HepG2 (cell line): ENCODE measurements at regions not wholly inside any gene's neighbourhood (a gene's known extent, or its start where the extent isn't known, plus 50 kb on each side); places are given as distances from the start of the nearest gene placed in this dataset.

ENCODE experiments used
- ATAC-seq: fragments of 200-7000 bp; cut with Tn5 transposase; 3 replicates; pipeline ENCODE4 v1.9.1; 2020; ENCODE audit warnings: mild to moderate bottlenecking, moderate library complexity
- BruUV-seq: library from RNA; stranded (reverse); fragments of 400-500 nt; replicated peaks from 2 replicates; lab custom pipeline; 2021; lab: Mats Ljungman, UMichigan
- CTCF ChIA-PET: fragments of 300-600 bp; formaldehyde crosslinking; extraction: SDS; loops from one replicate; lab custom pipeline; 2021; ENCODE audit warnings: low total read pairs, inconsistent platforms, low intra/inter-chr PET ratio; lab: Yijun Ruan, JAX
- POLR2A ChIA-PET: fragments of 350-600 bp; sonication (Branson Sonifier 250); formaldehyde crosslinking; loops from one replicate; lab custom pipeline; 2020; ENCODE audit warnings: antibody characterized with exemption, inconsistent platforms; lab: Yijun Ruan, JAX
- DNase-seq: peaks from one replicate; pipeline ENCODE4 v3.0.0-alpha.2; 2015; ENCODE audit warnings: low spot score
- FAIRE-seq: peaks from 3 replicates; lab custom pipeline; 2011; peaks lifted over from hg19 to GRCh38; lab: Jason Lieb, UNC
- H2AFZ ChIP-seq: one replicate; pipeline ENCODE4 v1.6.1; 2011; ENCODE audit warnings: low read length, inconsistent platforms
- H3K27ac ChIP-seq: fragments of 300-600 bp; 3 replicates; pipeline ENCODE4 v1.8.0; 2011; ENCODE audit warnings: mixed run types, mild to moderate bottlenecking, mixed read lengths, low read length, inconsistent platforms; ENCODE audit not compliant: insufficient read depth; ENCODE audit errors: extremely low read length
- H3K27me3 ChIP-seq, 2 experiments: fragments of 200-600 bp in 1 of 2; 2 replicates in 1 of 2; 3 replicates in 1 of 2; pipeline versions ENCODE4 v1.6.0 to v1.8.0; 2011; ENCODE audit warnings: low read length in 2 of 2, mild to moderate bottlenecking in 2 of 2, moderate library complexity in 2 of 2, inconsistent platforms in 1 of 2; ENCODE audit not compliant: insufficient read depth in 2 of 2, control insufficient read depth in 1 of 2
- H3K36me3 ChIP-seq, 2 experiments: fragments of 200-600 bp in 1 of 2; replicated peaks in 1 of 2; 2 replicates in 1 of 2; 3 replicates in 1 of 2; pipeline versions ENCODE4 v1.5.1 to v1.8.0; 2011; ENCODE audit warnings: low read length in 2 of 2, inconsistent platforms in 1 of 2; ENCODE audit not compliant: insufficient read depth in 2 of 2, control insufficient read depth in 1 of 2
- H3K4me1 ChIP-seq: 2 replicates; pipeline ENCODE4 v1.5.1; 2012; ENCODE audit warnings: low read length, inconsistent platforms; ENCODE audit not compliant: insufficient read depth
- H3K4me2 ChIP-seq: 2 replicates; pipeline ENCODE4 v1.6.0; 2011; ENCODE audit warnings: low read depth, low read length, inconsistent platforms
- H3K4me3 ChIP-seq, 3 experiments: fragments of 200-600 bp in 1 of 3; sonication (generic), shearing (Covaris generic) in 1 of 3; replicated peaks in 1 of 3; 2 replicates each; pipeline ENCODE4 v1.5.1; 2011 to 2016; ENCODE audit warnings: low read length in 3 of 3, inconsistent platforms in 2 of 3, low read depth in 2 of 3, mild to moderate bottlenecking in 2 of 3, control low read depth in 1 of 3, mixed read lengths in 1 of 3; ENCODE audit not compliant: insufficient read depth in 1 of 3
- H3K79me2 ChIP-seq: one replicate; pipeline ENCODE4 v1.6.1; 2011; ENCODE audit warnings: low read length, inconsistent platforms; ENCODE audit not compliant: insufficient read depth
- H3K9ac ChIP-seq: 2 replicates; pipeline ENCODE4 v1.6.0; 2011; ENCODE audit warnings: mild to moderate bottlenecking, low read depth, low read length, inconsistent platforms; ENCODE audit not compliant: insufficient read depth
- H3K9me3 ChIP-seq: 2 replicates; pipeline ENCODE4 v1.5.1; 2012; ENCODE audit warnings: mild to moderate bottlenecking, low read length
- H4K20me1 ChIP-seq: 2 replicates; pipeline ENCODE4 v1.6.0; 2011; ENCODE audit warnings: inconsistent platforms, mild to moderate bottlenecking, low read length, moderate library complexity; ENCODE audit not compliant: insufficient read depth
- ARNT2 ChIP-seq: sonication (generic); formaldehyde crosslinking; IDR thresholded peaks from 2 replicates; pipeline ENCODE4 v1.8.0; 2022; ENCODE audit warnings: mild to moderate bottlenecking, low read depth, missing genetic modification reagents, moderate library complexity
- ISL2 ChIP-seq: sonication (generic); formaldehyde crosslinking; IDR thresholded peaks from 2 replicates; pipeline ENCODE4 v1.5.0; 2020; ENCODE audit warnings: missing genetic modification reagents
- KAT7 ChIP-seq: IDR thresholded peaks from 2 replicates; pipeline ENCODE4 v1.6.1; 2018; ENCODE audit warnings: borderline replicate concordance, missing compliant biosample characterization
- KDM5B ChIP-seq: sonication (generic); formaldehyde crosslinking; IDR thresholded peaks from 2 replicates; pipeline ENCODE4 v1.4.0; 2020; ENCODE audit warnings: missing genetic modification reagents, mild to moderate bottlenecking, borderline replicate concordance
- MED1 ChIP-seq: sonication (generic); formaldehyde crosslinking; IDR thresholded peaks from 2 replicates; pipeline ENCODE4 v1.4.0; 2020; ENCODE audit warnings: missing genetic modification reagents
- SAFB2 ChIP-seq: sonication (generic); formaldehyde crosslinking; IDR thresholded peaks from 2 replicates; pipeline ENCODE4 v1.5.1; 2020; ENCODE audit warnings: missing genetic modification reagents, low read depth, mild to moderate bottlenecking, borderline replicate concordance
- SRSF1 ChIP-seq: fragments of 200-400 bp; formaldehyde crosslinking; optimal IDR thresholded peaks from 2 replicates; pipeline ENCODE3; 2017; ENCODE audit warnings: mild to moderate bottlenecking, low read depth, low read length, moderate library complexity
- SYNCRIP ChIP-seq: fragments of 200-400 bp; formaldehyde crosslinking; IDR thresholded peaks from 2 replicates; pipeline ENCODE4 v1.6.1; 2018; ENCODE audit warnings: mild to moderate bottlenecking, low read depth, low read length; ENCODE audit not compliant: insufficient read depth
- YY1 ChIP-seq: IDR thresholded peaks from 2 replicates; pipeline ENCODE4 v1.6.1; 2011; ENCODE audit warnings: low read length, low read depth, moderate library complexity, mild to moderate bottlenecking; ENCODE audit not compliant: insufficient read depth, insufficient replicate concordance
- ZBTB8A ChIP-seq: sonication (generic); formaldehyde crosslinking; IDR thresholded peaks from 2 replicates; pipeline ENCODE4 v1.4.0; 2020; ENCODE audit warnings: mild to moderate bottlenecking, low read depth, missing genetic modification reagents, borderline replicate concordance
- ZNF232 ChIP-seq: sonication (generic); formaldehyde crosslinking; IDR thresholded peaks from 2 replicates; pipeline ENCODE4 v1.4.0; 2020; ENCODE audit warnings: missing genetic modification reagents, borderline replicate concordance
- ZNF24 ChIP-seq: fragments of 450-650 bp; IDR thresholded peaks from 2 replicates; pipeline ENCODE4 v1.6.1; 2017; ENCODE audit warnings: antibody characterized with exemption, mild to moderate bottlenecking
- ZNF251 ChIP-seq: sonication (generic); formaldehyde crosslinking; IDR thresholded peaks from 2 replicates; pipeline ENCODE4 v1.9.0; 2021; ENCODE audit warnings: mild to moderate bottlenecking, missing genetic modification reagents
- ZNF326 ChIP-seq: sonication (generic); formaldehyde crosslinking; IDR thresholded peaks from 2 replicates; pipeline ENCODE4 v1.4.0; 2020; ENCODE audit warnings: missing genetic modification reagents, borderline replicate concordance
- ZNF614 ChIP-seq: IDR thresholded peaks from 2 replicates; pipeline ENCODE4 v1.6.1; 2018; ENCODE audit warnings: missing biosample characterization, missing genetic modification reagents, inconsistent platforms, borderline replicate concordance
- ZNF746 ChIP-seq: sonication (generic); formaldehyde crosslinking; IDR thresholded peaks from 2 replicates; pipeline ENCODE4 v1.8.0; 2022; ENCODE audit warnings: mild to moderate bottlenecking, missing genetic modification reagents
- ZNF781 ChIP-seq: sonication (generic); formaldehyde crosslinking; IDR thresholded peaks from 2 replicates; pipeline ENCODE4 v1.5.1; 2020; ENCODE audit warnings: borderline replicate concordance, mild to moderate bottlenecking, missing genetic modification reagents; ENCODE audit errors: not compliant biosample characterization
- WGBS: methylation state at CpG from one replicate; pipeline ENCODE4 v1.1.6; 2017; ENCODE audit warnings: low lambda C conversion rate; 5-methylcytosine and 5-hydroxymethylcytosine counted together
- in situ Hi-C: cut with HindIII; loops from 2 replicates; pipeline ENCODE4 v1.10.0; 2017; ENCODE audit warnings: low pct_unique_long_range_greater_than_20kb; ENCODE audit not compliant: extremely low pct_ligation_motif_present
- intact Hi-C: fragments of 100-400 bp; cut with micrococcal nuclease; formaldehyde crosslinking; loops from one replicate; pipeline ENCODE4 v1.10.0; 2022; ENCODE audit not compliant: unreplicated experiment
- TF ChIP-seq, protein P1 (sequence below): sonication (generic); formaldehyde crosslinking; IDR thresholded peaks from 2 replicates; pipeline ENCODE4 v1.5.0; 2020; ENCODE audit warnings: mild to moderate bottlenecking, missing genetic modification reagents, borderline replicate concordance
- TF ChIP-seq, protein P2 (sequence below): sonication (generic); formaldehyde crosslinking; IDR thresholded peaks from 2 replicates; pipeline ENCODE4 v1.4.0; 2020; ENCODE audit warnings: missing genetic modification reagents, mild to moderate bottlenecking, borderline replicate concordance
- TF ChIP-seq, protein P3 (sequence below), 2 experiments: fragments of 450-650 bp in 1 of 2; sonication (generic) in 1 of 2; formaldehyde crosslinking; IDR thresholded peaks; 2 replicates each; pipeline versions ENCODE4 v1.5.0 to v1.8.0; 2020 to 2022; ENCODE audit warnings: mild to moderate bottlenecking in 1 of 2, missing genetic modification reagents in 1 of 2

DNA sequence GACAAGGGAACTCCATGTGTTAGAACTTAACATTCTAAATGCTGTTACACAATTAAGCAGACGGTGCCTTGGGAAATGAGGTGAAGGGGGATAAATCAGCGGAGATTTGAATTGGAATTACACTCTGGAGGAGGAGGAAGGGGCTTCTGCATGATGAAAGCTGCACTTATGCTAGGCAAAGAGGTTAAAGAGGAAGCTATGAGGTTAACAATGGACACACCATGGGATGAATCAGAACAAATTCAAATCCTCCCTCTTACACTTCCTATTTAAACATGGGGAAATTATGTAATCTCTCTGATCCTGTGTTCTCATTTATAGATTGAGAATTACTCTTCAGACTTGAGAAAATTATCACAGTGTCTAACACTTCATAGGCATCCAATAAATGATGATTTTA, 121.5 kb upstream of the SIX2 start:
- no peak for DNase-seq
- intact Hi-C loops = no loop called here
- FAIRE-seq = no peak
- Histone ChIP-seq H3K4me1 (no peaks in the 10 kb centered on the region), H3K9me3 (no peaks in the 10 kb centered on the region), H3K27ac (no peak overlapping the region), H3K4me3 (no peak overlapping the region), H3K9ac (no peak overlapping the region)
- BruUV-seq = no TSS peak
- ChIA-PET CTCF (no interaction called here), POLR2A (no interaction called here)
- TF ChIP-seq ZNF326 (CRISPR knock-in tag) = no peak
- no peak for TF ChIP-seq ARNT2 (CRISPR knock-in tag)
- TF ChIP-seq ZNF251 (CRISPR knock-in tag) = no peak
- TF ChIP-seq, protein P1, sequence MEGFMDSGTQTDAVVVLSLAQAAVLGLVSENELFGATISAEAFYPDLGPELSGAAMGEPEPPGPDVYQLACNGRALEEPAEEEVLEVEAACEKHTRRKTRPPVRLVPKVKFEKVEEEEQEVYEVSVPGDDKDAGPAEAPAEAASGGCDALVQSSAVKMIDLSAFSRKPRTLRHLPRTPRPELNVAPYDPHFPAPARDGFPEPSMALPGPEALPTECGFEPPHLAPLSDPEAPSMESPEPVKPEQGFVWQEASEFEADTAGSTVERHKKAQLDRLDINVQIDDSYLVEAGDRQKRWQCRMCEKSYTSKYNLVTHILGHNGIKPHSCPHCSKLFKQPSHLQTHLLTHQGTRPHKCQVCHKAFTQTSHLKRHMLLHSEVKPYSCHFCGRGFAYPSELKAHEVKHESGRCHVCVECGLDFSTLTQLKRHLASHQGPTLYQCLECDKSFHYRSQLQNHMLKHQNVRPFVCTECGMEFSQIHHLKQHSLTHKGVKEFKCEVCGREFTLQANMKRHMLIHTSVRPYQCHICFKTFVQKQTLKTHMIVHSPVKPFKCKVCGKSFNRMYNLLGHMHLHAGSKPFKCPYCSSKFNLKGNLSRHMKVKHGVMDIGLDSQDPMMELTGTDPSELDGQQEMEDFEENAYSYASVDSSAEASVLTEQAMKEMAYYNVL (CRISPR knock-in tag) = no peak
- TF ChIP-seq ZNF746 (CRISPR knock-in tag) = no peak
- no peak for TF ChIP-seq ZNF614 (CRISPR knock-in tag)
- no peak for TF ChIP-seq YY1
- TF ChIP-seq SAFB2 = no peak
- TF ChIP-seq, protein P2, sequence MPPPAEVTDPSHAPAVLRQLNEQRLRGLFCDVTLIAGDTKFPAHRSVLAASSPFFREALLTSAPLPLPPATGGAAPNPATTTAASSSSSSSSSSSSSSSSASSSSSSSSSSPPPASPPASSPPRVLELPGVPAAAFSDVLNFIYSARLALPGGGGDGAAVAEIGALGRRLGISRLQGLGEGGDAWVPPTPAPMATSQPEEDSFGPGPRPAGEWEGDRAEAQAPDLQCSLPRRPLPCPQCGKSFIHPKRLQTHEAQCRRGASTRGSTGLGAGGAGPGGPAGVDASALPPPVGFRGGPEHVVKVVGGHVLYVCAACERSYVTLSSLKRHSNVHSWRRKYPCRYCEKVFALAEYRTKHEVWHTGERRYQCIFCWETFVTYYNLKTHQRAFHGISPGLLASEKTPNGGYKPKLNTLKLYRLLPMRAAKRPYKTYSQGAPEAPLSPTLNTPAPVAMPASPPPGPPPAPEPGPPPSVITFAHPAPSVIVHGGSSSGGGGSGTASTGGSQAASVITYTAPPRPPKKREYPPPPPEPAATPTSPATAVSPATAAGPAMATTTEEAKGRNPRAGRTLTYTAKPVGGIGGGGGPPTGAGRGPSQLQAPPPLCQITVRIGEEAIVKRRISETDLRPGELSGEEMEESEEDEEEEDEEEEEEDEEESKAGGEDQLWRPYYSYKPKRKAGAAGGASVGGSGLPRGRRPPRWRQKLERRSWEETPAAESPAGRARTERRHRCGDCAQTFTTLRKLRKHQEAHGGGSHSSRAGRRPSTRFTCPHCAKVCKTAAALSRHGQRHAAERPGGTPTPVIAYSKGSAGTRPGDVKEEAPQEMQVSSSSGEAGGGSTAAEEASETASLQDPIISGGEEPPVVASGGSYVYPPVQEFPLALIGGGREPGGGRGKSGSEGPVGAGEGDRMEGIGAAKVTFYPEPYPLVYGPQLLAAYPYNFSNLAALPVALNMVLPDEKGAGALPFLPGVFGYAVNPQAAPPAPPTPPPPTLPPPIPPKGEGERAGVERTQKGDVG (CRISPR knock-in tag) = no peak
- TF ChIP-seq KAT7 (CRISPR knock-in tag) = no peak
- TF ChIP-seq ZNF781 (CRISPR knock-in tag) = no peak
- TF ChIP-seq SYNCRIP = no peak
- no peak for TF ChIP-seq ISL2 (CRISPR knock-in tag)
- TF ChIP-seq, protein P3, sequence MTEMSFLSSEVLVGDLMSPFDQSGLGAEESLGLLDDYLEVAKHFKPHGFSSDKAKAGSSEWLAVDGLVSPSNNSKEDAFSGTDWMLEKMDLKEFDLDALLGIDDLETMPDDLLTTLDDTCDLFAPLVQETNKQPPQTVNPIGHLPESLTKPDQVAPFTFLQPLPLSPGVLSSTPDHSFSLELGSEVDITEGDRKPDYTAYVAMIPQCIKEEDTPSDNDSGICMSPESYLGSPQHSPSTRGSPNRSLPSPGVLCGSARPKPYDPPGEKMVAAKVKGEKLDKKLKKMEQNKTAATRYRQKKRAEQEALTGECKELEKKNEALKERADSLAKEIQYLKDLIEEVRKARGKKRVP (CRISPR knock-in tag; IDR thresholded peaks at IDR 0.05) = no peak
- no peak for TF ChIP-seq ZNF24
- no peak for TF ChIP-seq KDM5B (CRISPR knock-in tag)
- TF ChIP-seq ZNF232 (CRISPR knock-in tag) = no peak
- TF ChIP-seq MED1 = no peak
- no peak for TF ChIP-seq SRSF1
- no peak for TF ChIP-seq ZBTB8A
- TF ChIP-seq, all 625 proteins: peak for 0
- no peak for ATAC-seq
- Histone ChIP-seq H3K79me2 (no peaks in the 10 kb centered on the region), H4K20me1 (no peaks in the 10 kb centered on the region), H3K36me3 (no peaks in the 10 kb centered on the region), H3K27me3 (0 out of 5 replicates have a peak, but pooled peaks cover 0 to 3% of the 10 kb centered on the region in 2 experiments), H2AFZ (no peak overlapping the region), H3K4me2 (no peak overlapping the region)
- 32% methylated on average over 2 of the region's 2 CpGs for WGBS
- in situ Hi-C loops = no loop called here
